Motor neuron (in vitro differentiated cells): ENCODE measurements at regions not wholly inside any gene's neighbourhood (a gene's known extent, or its start where the extent isn't known, plus 50 kb on each side); places are given as distances from the start of the nearest gene placed in this dataset.

Experiments used
- ATAC-seq, 8 experiments: fragments of 200-7000 bp; cut with Tn5 transposase; replicated peaks in 6 of 8; 2 replicates each; pipeline ENCODE4 v1.8.0; 2021; ENCODE audit warnings: mild to moderate bottlenecking in 8 of 8, moderate library complexity in 8 of 8
- H3K27ac ChIP-seq, 2 donors: fragments of 250-450 bp; sonication (Bioruptor Pico); 2 replicates each; pipeline ENCODE4 v1.9.0; 2021; ENCODE audit warnings: antibody characterized with exemption in 2 of 2, mild to moderate bottlenecking in 2 of 2, moderate library complexity in 1 of 2
- H3K4me1 ChIP-seq, 2 donors: fragments of 250-450 bp; sonication (Bioruptor Pico); replicated peaks in 1 of 2; 2 replicates each; pipeline ENCODE4 v1.6.1; 2021; ENCODE audit warnings: antibody characterized with exemption in 2 of 2, mild to moderate bottlenecking in 2 of 2, moderate library complexity in 1 of 2
- H3K4me3 ChIP-seq, 5 donors: fragments of 250-450 bp; sonication (Bioruptor Pico); 2 replicates each; pipeline ENCODE4 v1.9.0; 2021; ENCODE audit warnings: antibody characterized with exemption in 5 of 5, mild to moderate bottlenecking in 5 of 5, moderate library complexity in 4 of 5
- WGBS, 10 experiments: fragments of 450-650 bp; shearing (Covaris generic); methylation state at CpG; one replicate each; pipeline ENCODE4 v1.0.0; 2022; 5-methylcytosine and 5-hydroxymethylcytosine counted together
- in situ Hi-C, 9 experiments: fragments of 400-800 bp; cut with MboI; loops; one replicate each; pipeline ENCODE4 v1.15.0; 2021; ENCODE audit warnings: low sequenced_read_pairs in 9 of 9, low pct_unique_long_range_greater_than_20kb in 2 of 9; ENCODE audit not compliant: unreplicated experiment in 9 of 9

DNA sequence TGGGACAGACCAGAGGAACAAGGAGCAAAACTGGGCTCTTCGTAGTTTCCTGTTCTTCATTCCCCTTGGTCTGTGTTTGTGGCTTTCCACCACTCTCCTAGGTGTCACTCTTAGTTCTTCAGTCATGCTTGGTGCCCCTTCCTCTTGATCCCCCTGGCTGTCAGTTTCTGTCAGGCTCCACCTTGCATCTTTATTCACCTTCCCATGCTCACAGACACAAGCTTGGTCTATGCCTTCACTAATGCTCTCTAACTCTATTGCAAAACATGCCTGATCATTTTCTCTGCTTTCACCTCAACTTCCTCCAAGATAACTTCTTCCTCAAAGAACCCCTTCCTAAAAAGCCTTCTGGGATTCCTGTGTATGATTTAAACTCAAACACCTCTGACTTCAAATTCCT is 122.9 kb downstream of the GLUL start:
- H3K4me1 ChIP-seq: no peaks in the 10 kb centered on the region
- H3K27ac ChIP-seq: no peak overlapping the region
- in situ Hi-C loops: no loop called here
- H3K4me3 ChIP-seq: no peak overlapping the region
- 73 to 100% (median 85%) methylated on average over 1 of the region's 1 CpG; no CpG with 5 or more reads in 6 of the 10 experiments for WGBS, 10 experiments
- no peak for ATAC-seq

GRCh38 chr1:182264185-182264584 is 127.4 kb downstream of the GLUL start:
- WGBS, 10 experiments: 57 to 100% (median 83%) methylated on average over 1 of the region's 1 CpG; no CpG with 5 or more reads in 4 of the 10 experiments
- no peaks in the 10 kb centered on the region for H3K4me1 ChIP-seq
- in situ Hi-C loops: no loop called here

GRCh38 chr1:182263706-182264105 is 127.9 kb downstream of the GLUL start:
- Histone ChIP-seq H3K27ac (no peak overlapping the region), H3K4me1 (no peaks in the 10 kb centered on the region), H3K4me3 (no peak overlapping the region)
- WGBS, 10 experiments: 0 to 90% (median 80%) methylated on average over 1 of the region's 1 CpG; no CpG with 5 or more reads in 3 of the 10 experiments
- no peak for ATAC-seq
- in situ Hi-C loops: no loop called here

More at GRCh38 chr1:182264185-182264584, 127.4 kb downstream of the GLUL start:
- H3K4me3 ChIP-seq: no peak overlapping the region
- H3K27ac ChIP-seq: no peak overlapping the region
- no peak for ATAC-seq

GRCh38 chr1:182262425-182262824 is 129.2 kb downstream of the GLUL start:
- in situ Hi-C loops: no loop called here
- H3K27ac ChIP-seq: no peak overlapping the region
- H3K4me3 ChIP-seq: no peak overlapping the region
- ATAC-seq: no peak
- 15 to 92% (median 75%) methylated on average over 1 of the region's 1 CpG; no CpG with 5 or more reads in 3 of the 10 experiments for WGBS, 10 experiments
- H3K4me1 ChIP-seq: no peaks in the 10 kb centered on the region

DNA sequence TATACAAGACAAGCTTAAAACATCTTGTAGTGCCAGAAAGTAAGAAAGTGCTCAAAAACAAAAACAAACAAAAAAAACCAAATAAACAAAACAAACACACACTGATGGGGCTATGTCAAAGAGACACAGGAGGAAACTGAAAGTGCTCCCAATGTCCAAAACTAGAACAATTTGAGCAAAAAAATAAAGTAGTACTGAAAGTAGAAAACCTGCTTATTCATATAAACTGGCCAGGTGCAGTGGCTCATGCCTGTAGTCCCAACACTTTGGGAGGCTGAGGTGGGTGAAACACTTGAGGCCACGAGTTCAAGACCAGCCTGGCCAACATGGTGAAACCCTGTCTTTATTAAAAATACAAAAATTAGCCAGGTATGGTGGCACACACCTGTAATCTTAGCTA is 129.9 kb downstream of the GLUL start:
- Histone ChIP-seq H3K4me3 (no peak overlapping the region), H3K27ac (no peak overlapping the region), H3K4me1 (no peaks in the 10 kb centered on the region)
- 0 to 80% (median 43%) methylated on average over 1 of the region's 1 CpG; no CpG with 5 or more reads in 5 of the 10 experiments for WGBS, 10 experiments
- no peak for ATAC-seq
- in situ Hi-C loops: no loop called here

DNA sequence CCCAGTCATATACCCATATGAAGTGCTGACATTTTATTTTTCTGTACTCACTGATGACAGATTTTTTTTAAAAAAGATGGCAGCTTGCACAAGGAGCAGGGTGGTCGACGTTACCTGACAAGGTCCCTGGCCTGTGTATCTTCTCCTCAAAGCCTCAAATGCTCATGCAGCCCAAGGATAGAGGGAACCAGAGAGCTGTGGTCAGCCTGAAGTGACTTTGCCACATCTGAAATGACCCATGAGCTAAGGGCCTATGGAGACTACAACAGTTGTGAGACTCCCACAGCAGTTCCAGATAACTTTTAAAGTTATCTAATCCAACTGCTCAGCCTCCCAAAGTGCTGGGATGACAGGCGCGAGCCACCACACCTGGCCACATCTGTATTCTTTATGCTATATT is 131.1 kb downstream of the GLUL start:
- WGBS, 10 experiments: 67 to 100% (median 90%) methylated on average over 2 to 4 of the region's 4 CpGs; no CpG with 5 or more reads in 2 of the 10 experiments
- in situ Hi-C loops: no loop called here
- Histone ChIP-seq H3K4me3 (no peak overlapping the region), H3K27ac (no peak overlapping the region), H3K4me1 (no peaks in the 10 kb centered on the region)
- no peak for ATAC-seq

DNA sequence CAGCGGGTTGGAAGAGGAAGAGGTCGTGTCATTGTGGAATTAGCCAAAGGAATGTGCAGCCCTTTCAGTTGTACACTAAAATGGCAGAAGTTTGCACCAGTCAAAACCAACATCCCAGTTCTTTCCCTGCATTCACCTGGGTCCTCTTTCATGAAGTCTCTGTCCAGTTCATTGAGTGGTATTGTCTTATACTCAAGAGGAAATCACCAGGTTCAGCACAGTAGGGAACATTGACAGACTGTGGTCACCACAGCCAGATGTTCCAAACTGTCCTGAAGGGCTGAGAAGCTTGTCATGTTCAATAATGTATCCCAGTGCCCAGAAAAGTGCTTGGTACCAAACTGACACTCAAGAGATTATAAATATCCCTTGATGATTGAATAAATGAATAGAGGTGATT is 131.6 kb downstream of the GLUL start:
- WGBS, 10 experiments: 60 to 100% (median 86%) methylated on average over 1 to 2 of the region's 2 CpGs; no CpG with 5 or more reads in 1 of the 10 experiments
- in situ Hi-C loops: no loop called here
- Histone ChIP-seq H3K4me1 (no peaks in the 10 kb centered on the region), H3K27ac (no peak overlapping the region), H3K4me3 (no peak overlapping the region)
- no peak for ATAC-seq

DNA sequence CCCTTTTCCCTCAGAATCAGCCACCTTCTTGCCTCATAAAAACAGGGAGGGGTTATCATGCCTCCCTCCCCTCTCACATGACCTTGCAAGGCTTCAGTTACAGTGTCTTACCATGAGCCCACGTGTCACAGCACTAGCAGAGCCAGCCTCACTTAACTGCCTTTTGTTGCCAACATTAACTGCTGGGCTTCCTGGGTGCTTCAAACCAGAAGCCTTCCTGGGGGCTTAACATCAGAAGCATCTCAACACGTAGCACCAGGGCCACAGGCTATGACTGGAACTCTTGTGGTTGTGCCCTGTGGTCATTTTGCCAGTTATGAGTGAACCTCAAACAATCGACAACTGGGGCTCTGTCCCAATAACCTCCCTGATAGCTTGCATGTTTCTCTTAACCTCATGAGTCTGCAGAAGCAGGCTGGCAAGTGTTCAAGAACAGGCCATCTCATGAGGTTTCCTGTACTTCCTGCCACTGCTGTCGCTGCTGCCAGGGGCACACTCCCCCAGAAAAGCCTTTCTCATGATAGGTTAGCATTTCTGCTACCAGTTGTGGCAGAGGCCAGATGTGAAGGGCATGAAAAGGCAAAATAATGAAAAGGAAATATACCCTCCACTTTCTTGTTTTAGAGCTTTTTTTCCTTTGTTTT is 132.2 kb downstream of the GLUL start:
- H3K4me3 ChIP-seq: no peak overlapping the region
- in situ Hi-C loops: no loop called here
- H3K27ac ChIP-seq: no peak overlapping the region
- no peaks in the 10 kb centered on the region for H3K4me1 ChIP-seq
- ATAC-seq: peak in 2 of 8 experiments; percentile 28 to 52
- WGBS, 10 experiments: 0 to 90% (median 71%) methylated on average over 1 to 4 of the region's 4 CpGs; no CpG with 5 or more reads in 2 of the 10 experiments

- WGBS, 10 experiments: 80 to 100% (median 88%) methylated on average over 1 to 2 of the region's 2 CpGs; no CpG with 5 or more reads in 3 of the 10 experiments
- no peak overlapping the region for H3K27ac ChIP-seq
- ATAC-seq: no peak
- in situ Hi-C loops: no loop called here
- H3K4me1 ChIP-seq: no peaks in the 10 kb centered on the region
- no peak overlapping the region for H3K4me3 ChIP-seq
Observed at GRCh38 chr1:182257369-182258063, 134.1 kb downstream of the GLUL start.

DNA sequence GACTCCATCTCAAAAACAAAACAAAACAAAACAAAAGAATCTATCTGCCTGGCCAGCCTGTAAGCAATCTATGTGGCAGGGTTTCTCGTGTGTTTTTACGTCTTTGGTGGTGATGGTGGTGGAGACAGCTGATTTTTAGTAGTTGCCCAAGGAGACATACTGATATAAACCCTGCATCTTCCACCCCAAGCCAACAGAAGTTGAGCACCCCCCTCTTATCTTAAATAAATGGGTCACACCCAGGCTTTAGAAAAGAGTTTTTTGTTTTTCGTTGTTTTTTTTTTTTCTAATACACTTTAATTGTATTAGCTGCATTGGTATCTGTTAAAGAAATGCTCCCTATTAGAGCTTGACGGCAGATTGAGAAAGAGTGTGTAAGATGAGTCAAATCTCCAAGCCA is 134.7 kb downstream of the GLUL start:
- Histone ChIP-seq H3K4me3 (no peak overlapping the region), H3K27ac (no peak overlapping the region), H3K4me1 (no peaks in the 10 kb centered on the region)
- in situ Hi-C loops: no loop called here
- ATAC-seq: no peak
- WGBS, 10 experiments: 53 to 100% (median 86%) methylated on average over 2 to 4 of the region's 4 CpGs; no CpG with 5 or more reads in 1 of the 10 experiments

DNA sequence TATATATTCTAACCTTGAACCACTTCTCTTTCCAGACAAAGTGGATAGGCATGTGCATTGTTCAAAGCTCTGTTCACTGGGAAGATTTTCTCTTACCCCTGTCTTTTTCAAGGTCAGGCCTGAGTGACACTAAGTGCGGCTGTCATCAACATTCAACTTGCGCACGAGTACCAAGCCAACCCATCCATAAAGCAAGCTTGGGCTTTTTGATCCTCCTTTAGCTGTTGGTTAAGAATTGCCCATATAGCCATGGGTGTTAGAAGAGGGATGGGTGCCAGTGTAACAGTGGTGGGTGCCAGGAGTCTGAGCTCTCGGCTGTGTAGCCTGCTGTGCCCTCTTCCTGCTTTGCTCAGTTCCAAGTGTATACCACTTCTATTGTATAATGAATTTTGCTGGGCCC is 136.1 kb downstream of the GLUL start:
- in situ Hi-C loops: no loop called here
- ATAC-seq: no peak
- Histone ChIP-seq H3K4me1 (no peaks in the 10 kb centered on the region), H3K27ac (no peak overlapping the region), H3K4me3 (no peak overlapping the region)
- 80 to 100% (median 85%) methylated on average over 1 to 3 of the region's 4 CpGs; no CpG with 5 or more reads in 4 of the 10 experiments for WGBS, 10 experiments

- no peaks in the 10 kb centered on the region for H3K4me1 ChIP-seq
- H3K27ac ChIP-seq: no peak overlapping the region
- in situ Hi-C loops: no loop called here
- 59 to 100% (median 85%) methylated on average over 1 to 7 of the region's 7 CpGs; no CpG with 5 or more reads in 3 of the 10 experiments for WGBS, 10 experiments
- no peak for ATAC-seq
- H3K4me3 ChIP-seq: no peak overlapping the region
Observed at GRCh38 chr1:182253319-182253860, 138.2 kb downstream of the GLUL start.

DNA sequence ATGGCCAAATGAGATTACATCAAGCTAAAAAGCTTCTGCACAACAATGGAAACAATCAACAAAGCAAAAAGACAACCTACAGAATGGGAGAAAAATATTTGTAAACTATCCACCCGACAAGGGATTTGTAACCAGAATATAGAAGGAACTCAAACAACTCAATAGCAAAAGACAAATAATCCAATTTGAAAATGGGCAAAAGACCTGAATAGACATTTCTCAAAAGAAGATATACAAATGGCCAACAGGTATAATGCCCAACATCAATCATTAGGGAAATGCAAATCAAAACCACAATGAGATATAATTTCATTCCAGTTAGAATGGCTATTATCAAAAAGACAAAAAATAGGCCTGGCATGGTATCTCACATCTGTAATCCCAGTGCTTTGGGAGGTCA is 140.0 kb downstream of the GLUL start:
- WGBS, 10 experiments: 33 to 100% (median 85%) methylated on average over 1 of the region's 1 CpG
- no peaks in the 10 kb centered on the region for H3K4me1 ChIP-seq
- no peak overlapping the region for H3K4me3 ChIP-seq
- no peak for ATAC-seq
- in situ Hi-C loops: no loop called here
- no peak overlapping the region for H3K27ac ChIP-seq
